Transverse colon (tissue), 4 donors: ENCODE measurements at regions not wholly inside any gene's neighbourhood (a gene's known extent, or its start where the extent isn't known, plus 50 kb on each side); places are given as distances from the start of the nearest gene placed in this dataset.

Experiments
- DNase-seq: peaks from one replicate; pipeline ENCODE4 v3.0.0-alpha.2; 2019
- H3K27ac ChIP-seq, 4 donors: fragments of 200-600 bp; sonication (generic); 2 replicates each; pipeline ENCODE4 v1.5.1; 2016 to 2018; ENCODE audit warnings: inconsistent platforms in 4 of 4
- H3K27me3 ChIP-seq: fragments of 200-600 bp; sonication (generic); 2 replicates; pipeline ENCODE4 v1.5.1; 2017; ENCODE audit warnings: inconsistent platforms
- H3K36me3 ChIP-seq, 4 donors: fragments of 200-600 bp; sonication (generic); 2 replicates each; pipeline ENCODE4 v1.5.1; 2017 to 2019; ENCODE audit warnings: inconsistent platforms in 4 of 4
- H3K4me1 ChIP-seq, 4 donors: fragments of 200-600 bp; sonication (generic); 2 replicates each; pipeline ENCODE4 v1.5.1; 2017 to 2020; ENCODE audit warnings: inconsistent platforms in 4 of 4
- H3K4me3 ChIP-seq, 4 donors: fragments of 200-600 bp; sonication (generic); 1 replicate in 1 of 4; 2 replicates in 3 of 4; pipeline versions ENCODE4 v1.5.1 to v1.6.1; 2017 to 2019; ENCODE audit warnings: inconsistent platforms in 4 of 4
- H3K9me3 ChIP-seq, 2 donors: fragments of 200-600 bp; sonication (generic); 2 replicates each; pipeline ENCODE4 v1.5.1; 2017 to 2019; ENCODE audit warnings: inconsistent platforms in 2 of 2
- CTCF ChIP-seq, 5 experiments: fragments of 200-600 bp in 3 of 5; fragments of 450-650 bp in 2 of 5; sonication (generic) in 3 of 5; IDR thresholded peaks; 1 replicate in 2 of 5; 2 replicates in 3 of 5; pipeline ENCODE4 v1.5.1; 2016 to 2017; ENCODE audit warnings: antibody characterized with exemption in 5 of 5, inconsistent platforms in 3 of 5, mild to moderate bottlenecking in 2 of 5, moderate library complexity in 1 of 5
- EP300 ChIP-seq: sonication (generic); formaldehyde crosslinking; IDR thresholded peaks from one replicate; pipeline ENCODE4 v1.6.1; 2017; ENCODE audit warnings: antibody characterized with exemption, low read depth
- POLR2A ChIP-seq: fragments of 450-650 bp; IDR thresholded peaks from one replicate; pipeline ENCODE4 v1.6.1; 2016; ENCODE audit warnings: antibody characterized with exemption, mild to moderate bottlenecking, moderate library complexity
- POLR2AphosphoS5 ChIP-seq, 3 donors: sonication (generic); formaldehyde crosslinking; IDR thresholded peaks; one replicate each; pipeline ENCODE4 v1.6.1; 2016; ENCODE audit warnings: antibody characterized with exemption in 3 of 3
- WGBS, 2 donors: methylation state at CpG; one replicate each; pipeline ENCODE4 v1.1.5; 2018; ENCODE audit warnings: low coverage in 1 of 2; 5-methylcytosine and 5-hydroxymethylcytosine counted together
- in situ Hi-C, 4 donors: fragments of 200-750 bp; cut with MboI; loops; one replicate each; pipeline versions ENCODE4 v1.15.0 to v1.15.1; 2017; ENCODE audit warnings: low sequenced_read_pairs in 3 of 4, low pct_ligation_motif_present in 1 of 4, low pct_unique_long_range_greater_than_20kb in 1 of 4
- intact Hi-C: fragments of 100-400 bp; cut with DNase I; formaldehyde crosslinking; loops from one replicate; pipeline ENCODE4 v1.15.1; 2023; ENCODE audit warnings: low total_unique reads

- in situ Hi-C loops, result no loop called here
- Histone ChIP-seq H3K4me1 (no peaks in the 10 kb centered on the region), H3K27me3 (no peaks in the 10 kb centered on the region), H3K36me3 (no peaks in the 10 kb centered on the region), H3K27ac (no peak overlapping the region), H3K4me3 (no peak overlapping the region), H3K9me3 (no peaks in the 10 kb centered on the region)
- intact Hi-C loops, result no loop called here
- WGBS, 2 donors, result 45 to 63% methylated on average over 2 of the region's 2 CpGs
- TF ChIP-seq POLR2A (no peak), EP300 (no peak), CTCF (IDR thresholded peaks at IDR 0.05) (no peak), POLR2AphosphoS5 (IDR thresholded peaks at IDR 0.05) (no peak)
- no peak for DNase-seq
These were observed 204.3 kb upstream of the GBE1 start for GRCh38 chr3:81965696-81966095.

GRCh38 chr3:81962396-81962795 lies 201.0 kb upstream of the GBE1 start:
- in situ Hi-C loops, result no loop called here
- Histone ChIP-seq H3K36me3 (no peaks in the 10 kb centered on the region), H3K4me1 (no peaks in the 10 kb centered on the region), H3K9me3 (no peaks in the 10 kb centered on the region), H3K4me3 (no peak overlapping the region), H3K27ac (no peak overlapping the region), H3K27me3 (no peaks in the 10 kb centered on the region)
- WGBS, 2 donors, result 93 to 94% methylated on average over 2 of the region's 2 CpGs
- TF ChIP-seq CTCF (IDR thresholded peaks at IDR 0.05), result no peak
- TF ChIP-seq POLR2AphosphoS5 (IDR thresholded peaks at IDR 0.05), result no peak
- no peak for TF ChIP-seq POLR2A
- no peak for TF ChIP-seq EP300
- DNase-seq, result no peak
- intact Hi-C loops, result no loop called here

GRCh38 chr3:81958972-81959640 lies 197.7 kb upstream of the GBE1 start:
- intact Hi-C loops, result no loop called here
- TF ChIP-seq CTCF (IDR thresholded peaks at IDR 0.05) (no peak), POLR2A (no peak), EP300 (no peak), POLR2AphosphoS5 (IDR thresholded peaks at IDR 0.05) (no peak)
- H3K4me1 ChIP-seq, result no peaks in the 10 kb centered on the region
- DNase-seq, result no peak
- no peaks in the 10 kb centered on the region for H3K9me3 ChIP-seq
- 36 to 40% methylated on average over 2 of the region's 2 CpGs for WGBS, 2 donors
- no peak overlapping the region for H3K27ac ChIP-seq
- no peak overlapping the region for H3K4me3 ChIP-seq
- in situ Hi-C loops, result no loop called here
- H3K27me3 ChIP-seq, result no peaks in the 10 kb centered on the region
- H3K36me3 ChIP-seq, result no peaks in the 10 kb centered on the region

GRCh38 chr3:81955878-81956277 lies 194.4 kb upstream of the GBE1 start:
- Histone ChIP-seq H3K4me1 (no peaks in the 10 kb centered on the region), H3K27me3 (no peaks in the 10 kb centered on the region), H3K4me3 (no peak overlapping the region), H3K27ac (no peak overlapping the region), H3K9me3 (no peaks in the 10 kb centered on the region), H3K36me3 (no peaks in the 10 kb centered on the region)
- 52 to 90% methylated on average over 2 to 4 of the region's 4 CpGs for WGBS, 2 donors
- intact Hi-C loops (no loop called here), in situ Hi-C loops (no loop called here)
- DNase-seq, result no peak
- TF ChIP-seq POLR2AphosphoS5 (IDR thresholded peaks at IDR 0.05), result no peak
- no peak for TF ChIP-seq CTCF (IDR thresholded peaks at IDR 0.05)
